Tibial nerve (tissue), 4 donors: ENCODE measurements at regions not wholly inside any gene's neighbourhood (a gene's known extent, or its start where the extent isn't known, plus 50 kb on each side); places are given as distances from the start of the nearest gene placed in this dataset.

Experiments
- CTCF ChIP-seq, 5 experiments: fragments of 200-600 bp in 3 of 5; fragments of 450-650 bp in 2 of 5; sonication (generic) in 3 of 5; IDR thresholded peaks; one replicate each; pipeline ENCODE4 v1.5.1; 2016 to 2019; ENCODE audit warnings: antibody characterized with exemption in 5 of 5, mild to moderate bottlenecking in 3 of 5, moderate library complexity in 2 of 5
- EP300 ChIP-seq, 2 donors: sonication (generic); formaldehyde crosslinking; IDR thresholded peaks; one replicate each; pipeline ENCODE4 v1.6.1; 2017; ENCODE audit warnings: antibody characterized with exemption in 2 of 2, mild to moderate bottlenecking in 1 of 2
- POLR2A ChIP-seq, 2 donors: fragments of 450-650 bp; IDR thresholded peaks; one replicate each; pipeline ENCODE4 v1.6.1; 2017; ENCODE audit warnings: antibody characterized with exemption in 2 of 2, mild to moderate bottlenecking in 2 of 2, moderate library complexity in 2 of 2

GRCh38 chr19:20334760-20335159 lies 167.7 kb downstream of the ZNF486 start:
- TF ChIP-seq CTCF (IDR thresholded peaks at IDR 0.05) (no peak), POLR2A (IDR thresholded peaks at IDR 0.05) (no peak), EP300 (IDR thresholded peaks at IDR 0.05) (no peak)
